H9 (cell line): ENCODE measurements at regions not wholly inside any gene's neighbourhood (a gene's known extent, or its start where the extent isn't known, plus 50 kb on each side); places are given as distances from the start of the nearest gene placed in this dataset.

Experiments
- DNase-seq: peaks from one replicate; pipeline ENCODE4 v3.0.0-alpha.2; 2017
- H2AFZ ChIP-seq: one replicate; pipeline ENCODE4 v1.6.1; 2013; ENCODE audit warnings: mild to moderate bottlenecking, low read length, control low read depth, moderate library complexity
- H2AK5ac ChIP-seq: 2 replicates; pipeline ENCODE4 v1.6.1; 2013; ENCODE audit warnings: low read length, control low read depth, mixed read lengths; ENCODE audit not compliant: insufficient read length
- H2BK120ac ChIP-seq: one replicate; pipeline ENCODE4 v1.6.1; 2013; ENCODE audit warnings: low read depth, mild to moderate bottlenecking, low read length, control low read depth, inconsistent platforms; ENCODE audit not compliant: poor library complexity, severe bottlenecking
- H2BK12ac ChIP-seq: 2 replicates; pipeline ENCODE4 v1.6.1; 2013; ENCODE audit warnings: low read length, control low read depth, mixed read lengths, low read depth; ENCODE audit not compliant: insufficient read length
- H2BK15ac ChIP-seq: 2 replicates; pipeline ENCODE4 v1.6.1; 2013; ENCODE audit warnings: low read depth, low read length, control low read depth
- H2BK20ac ChIP-seq: one replicate; pipeline ENCODE4 v1.6.1; 2013; ENCODE audit warnings: low read depth, mild to moderate bottlenecking, low read length, control low read depth, inconsistent platforms; ENCODE audit not compliant: poor library complexity, severe bottlenecking
- H2BK5ac ChIP-seq: 2 replicates; pipeline ENCODE4 v1.6.1; 2013; ENCODE audit warnings: low read length, control low read depth, mixed read lengths; ENCODE audit not compliant: insufficient read length
- H3K14ac ChIP-seq: 2 replicates; pipeline ENCODE4 v1.6.1; 2013; ENCODE audit warnings: low read length, control low read depth; ENCODE audit not compliant: insufficient read depth
- H3K18ac ChIP-seq: 2 replicates; pipeline ENCODE4 v1.6.1; 2013; ENCODE audit warnings: low read depth, mild to moderate bottlenecking, mixed read lengths, low read length, control low read depth; ENCODE audit not compliant: insufficient read length
- H3K23ac ChIP-seq: 2 replicates; pipeline ENCODE4 v1.6.1; 2013; ENCODE audit warnings: low read length, control low read depth, mixed read lengths, low read depth; ENCODE audit not compliant: insufficient read length
- H3K23me2 ChIP-seq: 2 replicates; pipeline ENCODE4 v1.6.1; 2013; ENCODE audit warnings: low read depth, mild to moderate bottlenecking, mixed read lengths, low read length, control low read depth; ENCODE audit not compliant: insufficient read length, poor library complexity, severe bottlenecking
- H3K27ac ChIP-seq: 2 replicates; pipeline ENCODE4 v1.5.1; 2013; ENCODE audit warnings: low read length, control low read depth, mixed read lengths, low read depth; ENCODE audit not compliant: insufficient read length
- H3K27me3 ChIP-seq: 2 replicates; pipeline ENCODE4 v1.6.1; 2013; ENCODE audit warnings: low read length, control low read depth, inconsistent platforms; ENCODE audit not compliant: insufficient read depth
- H3K4ac ChIP-seq: 2 replicates; pipeline ENCODE4 v1.6.1; 2013; ENCODE audit warnings: low read depth, mild to moderate bottlenecking, control low read depth, inconsistent platforms, low read length, moderate library complexity
- H3K4me1 ChIP-seq: 2 replicates; pipeline ENCODE4 v1.6.1; 2013; ENCODE audit warnings: low read length, control low read depth, inconsistent platforms; ENCODE audit not compliant: insufficient read depth
- H3K4me2 ChIP-seq: 2 replicates; pipeline ENCODE4 v1.6.1; 2013; ENCODE audit warnings: low read length, control low read depth, mixed read lengths; ENCODE audit not compliant: insufficient read length, insufficient read depth
- H3K56ac ChIP-seq: 2 replicates; pipeline ENCODE4 v1.6.1; 2013; ENCODE audit warnings: low read depth, mild to moderate bottlenecking, mixed read lengths, low read length, control low read depth; ENCODE audit not compliant: insufficient read length
- H3K79me1 ChIP-seq: 2 replicates; pipeline ENCODE4 v1.6.1; 2013; ENCODE audit warnings: low read depth, mild to moderate bottlenecking, moderate library complexity, low read length, control low read depth, inconsistent platforms; ENCODE audit not compliant: insufficient read depth, poor library complexity, severe bottlenecking
- H3K79me2 ChIP-seq: 2 replicates; pipeline ENCODE4 v1.6.1; 2013; ENCODE audit warnings: low read length, control low read depth, inconsistent platforms; ENCODE audit not compliant: insufficient read depth
- H3K9ac ChIP-seq: 2 replicates; pipeline ENCODE4 v1.6.1; 2013; ENCODE audit warnings: low read length, control low read depth, mixed read lengths; ENCODE audit not compliant: insufficient read length; ENCODE audit errors: extremely low read depth
- H3K9me3 ChIP-seq: one replicate; pipeline ENCODE4 v1.6.1; 2013; ENCODE audit warnings: low read depth, low read length, inconsistent platforms; ENCODE audit not compliant: control insufficient read depth
- H3T11ph ChIP-seq: one replicate; pipeline ENCODE4 v1.6.1; 2013; ENCODE audit warnings: mild to moderate bottlenecking, low read length, control low read depth, inconsistent platforms
- H4K20me1 ChIP-seq: one replicate; pipeline ENCODE4 v1.6.1; 2013; ENCODE audit not compliant: control insufficient read depth, insufficient read length, insufficient read depth
- H4K5ac ChIP-seq: 2 replicates; pipeline ENCODE4 v1.6.1; 2013; ENCODE audit warnings: low read depth, mild to moderate bottlenecking, mixed read lengths, low read length, control low read depth; ENCODE audit not compliant: insufficient read length
- H4K8ac ChIP-seq: replicated peaks from 2 replicates; pipeline ENCODE4 v1.6.1; 2013; ENCODE audit warnings: low read length, control low read depth, mixed read lengths, low read depth; ENCODE audit not compliant: insufficient read length
- H4K91ac ChIP-seq: 2 replicates; pipeline ENCODE4 v1.6.1; 2013; ENCODE audit warnings: low read depth, mild to moderate bottlenecking, moderate library complexity, mixed read lengths, low read length, control low read depth; ENCODE audit not compliant: insufficient read length
- H3K27ac Mint-ChIP-seq, 3 experiments: 2 replicates in 2 of 3; 3 replicates in 1 of 3; pipeline ENCODE4 v1.8.0; 2020 to 2021; ENCODE audit warnings: mixed read lengths in 3 of 3, mild to moderate bottlenecking in 1 of 3, moderate library complexity in 1 of 3
- H3K27me3 Mint-ChIP-seq: 2 replicates; pipeline ENCODE4 v1.8.0; 2021; ENCODE audit warnings: low read depth, mild to moderate bottlenecking, moderate library complexity, mixed read lengths
- H3K36me3 Mint-ChIP-seq, 3 experiments: 2 replicates in 2 of 3; 3 replicates in 1 of 3; pipeline ENCODE4 v1.8.0; 2020 to 2021; ENCODE audit warnings: low read depth in 3 of 3, mixed read lengths in 3 of 3; ENCODE audit not compliant: insufficient read depth in 1 of 3
- H3K4me1 Mint-ChIP-seq, 2 experiments: 2 replicates each; pipeline ENCODE4 v1.8.0; 2020; ENCODE audit warnings: mixed read lengths in 2 of 2
- H3K4me3 Mint-ChIP-seq, 2 experiments: 2 replicates in 1 of 2; 3 replicates in 1 of 2; pipeline ENCODE4 v1.8.0; 2020 to 2021; ENCODE audit warnings: mild to moderate bottlenecking in 2 of 2, mixed read lengths in 2 of 2, moderate library complexity in 1 of 2
- H3K9me3 Mint-ChIP-seq, 2 experiments: 2 replicates in 1 of 2; 3 replicates in 1 of 2; pipeline ENCODE4 v1.8.0; 2020; ENCODE audit warnings: mild to moderate bottlenecking in 2 of 2, mixed read lengths in 2 of 2, moderate library complexity in 1 of 2
- whole genome bisulfite sequencing: extraction: QIAGEN DNeasy Blood & Tissue Kit; methylation state at CpG from one replicate; pipeline ENCODE4 v1.1.7; 2013; ENCODE audit warnings: missing lambda C conversion rate, low lambda C conversion rate, mixed read lengths; ENCODE audit not compliant: insufficient read length; ENCODE audit errors: extremely low coverage; 5-methylcytosine and 5-hydroxymethylcytosine counted together
- TF ChIP-seq, protein P1 (sequence below): fragments of 200-600 bp; sonication (generic); conservative IDR thresholded peaks from 3 replicates; pipeline ENCODE4 v1.8.0; 2021; ENCODE audit warnings: antibody characterized with exemption, mild to moderate bottlenecking

DNA sequence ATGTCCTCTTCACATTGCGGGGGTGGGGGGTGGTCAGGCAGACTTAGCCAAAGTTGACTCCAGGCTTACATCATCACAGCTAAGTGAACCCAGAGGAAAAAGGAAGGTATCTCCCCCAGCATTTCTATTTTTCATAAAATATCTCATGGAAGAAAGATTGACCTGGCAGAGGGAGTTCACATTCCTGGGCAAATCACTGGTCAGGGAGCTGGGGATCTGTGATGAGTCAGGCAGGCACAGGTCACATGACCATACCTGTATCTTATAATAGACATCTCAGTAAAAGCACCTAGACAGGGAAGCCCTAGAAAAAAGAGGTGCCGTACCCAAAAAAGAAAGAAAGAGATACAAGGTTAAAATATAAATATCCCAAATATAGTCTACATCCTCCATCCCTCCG, 57.3 kb upstream of the WWC1 start:
- no peak overlapping the region for H2BK120ac ChIP-seq
- no peak overlapping the region for H4K8ac ChIP-seq
- no peaks in the 10 kb centered on the region for H3K79me2 ChIP-seq
- Mint-ChIP-seq H3K9me3 (no peaks in the 10 kb centered on the region; a peak in 1 of 5 replicates), H3K27me3 (peaks cover 26% of the 10 kb centered on the region), H3K27ac (no peak overlapping the region), H3K36me3 (no peaks in the 10 kb centered on the region; a peak in 1 of 7 replicates), H3K4me1 (peaks cover 0 to 8% of the 10 kb centered on the region in 2 experiments; a peak in 1 of 4 replicates), H3K4me3 (no peak overlapping the region)
- DNase-seq, result no peak
- H3K23me2 ChIP-seq, result no peaks in the 10 kb centered on the region
- no peak overlapping the region for H3K9ac ChIP-seq
- H4K5ac ChIP-seq, result no peak overlapping the region
- no peak overlapping the region for H3K56ac ChIP-seq
- H2BK20ac ChIP-seq, result no peak overlapping the region
- no peaks in the 10 kb centered on the region for H3K4me1 ChIP-seq
- no peaks in the 10 kb centered on the region for H3K27me3 ChIP-seq
- no peak overlapping the region for H3K4ac ChIP-seq
- no peak overlapping the region for H2BK5ac ChIP-seq
- no peak overlapping the region for H2BK15ac ChIP-seq
- H4K20me1 ChIP-seq, result no peaks in the 10 kb centered on the region
- no peaks in the 10 kb centered on the region for H3K9me3 ChIP-seq
- no peak overlapping the region for H2AFZ ChIP-seq
- no peak overlapping the region for H3K27ac ChIP-seq
- H2BK12ac ChIP-seq, result no peak overlapping the region
- TF ChIP-seq, protein P1, sequence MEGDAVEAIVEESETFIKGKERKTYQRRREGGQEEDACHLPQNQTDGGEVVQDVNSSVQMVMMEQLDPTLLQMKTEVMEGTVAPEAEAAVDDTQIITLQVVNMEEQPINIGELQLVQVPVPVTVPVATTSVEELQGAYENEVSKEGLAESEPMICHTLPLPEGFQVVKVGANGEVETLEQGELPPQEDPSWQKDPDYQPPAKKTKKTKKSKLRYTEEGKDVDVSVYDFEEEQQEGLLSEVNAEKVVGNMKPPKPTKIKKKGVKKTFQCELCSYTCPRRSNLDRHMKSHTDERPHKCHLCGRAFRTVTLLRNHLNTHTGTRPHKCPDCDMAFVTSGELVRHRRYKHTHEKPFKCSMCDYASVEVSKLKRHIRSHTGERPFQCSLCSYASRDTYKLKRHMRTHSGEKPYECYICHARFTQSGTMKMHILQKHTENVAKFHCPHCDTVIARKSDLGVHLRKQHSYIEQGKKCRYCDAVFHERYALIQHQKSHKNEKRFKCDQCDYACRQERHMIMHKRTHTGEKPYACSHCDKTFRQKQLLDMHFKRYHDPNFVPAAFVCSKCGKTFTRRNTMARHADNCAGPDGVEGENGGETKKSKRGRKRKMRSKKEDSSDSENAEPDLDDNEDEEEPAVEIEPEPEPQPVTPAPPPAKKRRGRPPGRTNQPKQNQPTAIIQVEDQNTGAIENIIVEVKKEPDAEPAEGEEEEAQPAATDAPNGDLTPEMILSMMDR, result no peak
- no peak overlapping the region for H3T11ph ChIP-seq
- no peak overlapping the region for H3K4me2 ChIP-seq
- no peak overlapping the region for H3K14ac ChIP-seq
- H2AK5ac ChIP-seq, result no peak overlapping the region
- no peak overlapping the region for H4K91ac ChIP-seq
- no peak overlapping the region for H3K23ac ChIP-seq
- WGBS, result no CpG with 5 or more reads among the region's 3 CpGs
- no peaks in the 10 kb centered on the region for H3K79me1 ChIP-seq
- no peak overlapping the region for H3K18ac ChIP-seq
